Progenitor cell of endocrine pancreas (in vitro differentiated cells): ENCODE measurements at regions not wholly inside any gene's neighbourhood (a gene's known extent, or its start where the extent isn't known, plus 50 kb on each side); places are given as distances from the start of the nearest gene placed in this dataset.
"Not testable (repeated sequence)": the region's sequence is repeated elsewhere in the genome, so short reads cannot be mapped to it uniquely, and the experiment has no call there.

Source experiments
- DNase-seq: peaks from one replicate; pipeline ENCODE4 v3.0.0; 2021; ENCODE audit warnings: low spot score; ENCODE audit not compliant: unreplicated experiment
- H3K27ac Mint-ChIP-seq: 2 replicates; pipeline ENCODE4 v1.8.0; 2021; ENCODE audit warnings: mild to moderate bottlenecking, moderate library complexity, mixed read lengths
- H3K27me3 Mint-ChIP-seq: 2 replicates; pipeline ENCODE4 v1.8.0; 2021; ENCODE audit warnings: mixed read lengths
- H3K36me3 Mint-ChIP-seq: 2 replicates; pipeline ENCODE4 v1.8.0; 2022; ENCODE audit warnings: mixed read lengths; ENCODE audit not compliant: insufficient read depth
- H3K4me1 Mint-ChIP-seq: 2 replicates; pipeline ENCODE4 v1.8.0; 2021; ENCODE audit warnings: low read depth, mixed read lengths
- H3K4me3 Mint-ChIP-seq: 2 replicates; pipeline ENCODE4 v1.8.0; 2021; ENCODE audit warnings: low read depth, mild to moderate bottlenecking, moderate library complexity, mixed read lengths
- H3K9me3 Mint-ChIP-seq: 2 replicates; pipeline ENCODE4 v1.8.0; 2021; ENCODE audit warnings: low read depth, mixed read lengths
- TF ChIP-seq, protein P1 (sequence below): fragments of 200-600 bp; sonication (generic); IDR thresholded peaks from one replicate; pipeline ENCODE4 v1.5.0; 2021; ENCODE audit warnings: antibody characterized with exemption, mild to moderate bottlenecking; ENCODE audit not compliant: unreplicated experiment

DNA sequence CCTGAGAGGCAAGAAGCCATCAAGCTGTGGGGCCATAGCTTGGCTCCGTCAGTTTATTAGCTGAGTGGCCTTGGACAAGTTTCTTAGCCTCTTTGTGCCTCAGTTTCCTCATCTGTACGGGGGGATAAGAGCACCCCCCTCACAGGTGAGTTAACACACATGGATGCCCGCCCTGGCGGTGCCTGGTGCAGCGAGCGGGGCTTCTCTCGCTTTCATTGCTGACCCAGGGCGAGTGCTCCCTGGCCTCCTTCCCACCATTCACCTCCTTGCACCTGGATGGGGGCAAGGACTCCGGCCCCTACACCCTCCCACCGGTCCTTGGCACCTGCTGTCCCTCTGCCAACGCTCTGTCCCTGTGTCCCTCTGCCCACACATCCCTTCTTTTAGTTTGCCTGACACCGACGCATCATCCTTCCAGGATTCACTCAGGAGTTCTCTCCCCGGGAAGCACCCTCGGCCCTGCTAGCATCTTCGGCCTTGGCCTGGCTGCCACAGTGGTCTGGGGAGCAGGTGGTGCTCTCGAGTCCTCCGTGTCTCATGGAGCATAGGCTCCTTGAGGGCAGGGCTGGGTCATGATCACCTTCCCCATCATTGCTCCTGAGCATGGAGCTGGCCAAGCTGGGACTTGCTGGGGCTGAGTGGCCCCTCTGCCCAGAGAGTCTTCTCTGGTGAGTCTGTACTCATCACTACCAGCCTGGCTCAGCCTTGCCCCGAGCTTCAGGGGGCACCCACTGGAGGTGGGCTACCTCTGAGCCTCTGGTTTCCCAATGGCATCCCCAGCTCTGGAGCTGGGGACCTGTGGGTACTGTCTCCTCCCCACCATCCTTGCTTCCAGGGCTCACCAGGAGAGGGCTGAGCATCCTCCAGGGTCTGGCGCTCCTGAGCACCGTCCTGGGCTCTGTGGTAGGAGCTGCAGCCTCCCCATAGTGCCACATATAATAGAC lies 53.8 kb upstream of the SORCS2 start:
- Mint-ChIP-seq H3K9me3 (no peaks in the 10 kb centered on the region), H3K27me3 (peaks cover 4% of the 10 kb centered on the region), H3K36me3 (no peaks in the 10 kb centered on the region), H3K4me3 (no peak overlapping the region), H3K4me1 (peaks cover 3% of the 10 kb centered on the region), H3K27ac (no peak overlapping the region)
- TF ChIP-seq, protein P1, sequence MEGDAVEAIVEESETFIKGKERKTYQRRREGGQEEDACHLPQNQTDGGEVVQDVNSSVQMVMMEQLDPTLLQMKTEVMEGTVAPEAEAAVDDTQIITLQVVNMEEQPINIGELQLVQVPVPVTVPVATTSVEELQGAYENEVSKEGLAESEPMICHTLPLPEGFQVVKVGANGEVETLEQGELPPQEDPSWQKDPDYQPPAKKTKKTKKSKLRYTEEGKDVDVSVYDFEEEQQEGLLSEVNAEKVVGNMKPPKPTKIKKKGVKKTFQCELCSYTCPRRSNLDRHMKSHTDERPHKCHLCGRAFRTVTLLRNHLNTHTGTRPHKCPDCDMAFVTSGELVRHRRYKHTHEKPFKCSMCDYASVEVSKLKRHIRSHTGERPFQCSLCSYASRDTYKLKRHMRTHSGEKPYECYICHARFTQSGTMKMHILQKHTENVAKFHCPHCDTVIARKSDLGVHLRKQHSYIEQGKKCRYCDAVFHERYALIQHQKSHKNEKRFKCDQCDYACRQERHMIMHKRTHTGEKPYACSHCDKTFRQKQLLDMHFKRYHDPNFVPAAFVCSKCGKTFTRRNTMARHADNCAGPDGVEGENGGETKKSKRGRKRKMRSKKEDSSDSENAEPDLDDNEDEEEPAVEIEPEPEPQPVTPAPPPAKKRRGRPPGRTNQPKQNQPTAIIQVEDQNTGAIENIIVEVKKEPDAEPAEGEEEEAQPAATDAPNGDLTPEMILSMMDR: no peak
- no peak for DNase-seq

- no peaks in the 10 kb centered on the region for H3K36me3 Mint-ChIP-seq
- H3K9me3 Mint-ChIP-seq: peaks cover 5% of the 10 kb centered on the region
- no peak overlapping the region for H3K27ac Mint-ChIP-seq
- peaks cover 4% of the 10 kb centered on the region for H3K27me3 Mint-ChIP-seq
- TF ChIP-seq, protein P1: no peak
- peaks cover 3% of the 10 kb centered on the region for H3K4me1 Mint-ChIP-seq
- no peak overlapping the region for H3K4me3 Mint-ChIP-seq
- no peak for DNase-seq
Observed at GRCh38 chr4:7137326-7138200, 54.8 kb upstream of the SORCS2 start.

GRCh38 chr4:7136351-7136750 lies 56.0 kb upstream of the SORCS2 start:
- TF ChIP-seq, protein P1: no peak
- no peak overlapping the region for H3K4me3 Mint-ChIP-seq
- peaks cover 3% of the 10 kb centered on the region for H3K4me1 Mint-ChIP-seq
- H3K36me3 Mint-ChIP-seq: no peaks in the 10 kb centered on the region
- no peak for DNase-seq
- no peak overlapping the region for H3K27ac Mint-ChIP-seq
- peaks cover 5% of the 10 kb centered on the region for H3K9me3 Mint-ChIP-seq
- H3K27me3 Mint-ChIP-seq: peaks cover 4% of the 10 kb centered on the region

DNA sequence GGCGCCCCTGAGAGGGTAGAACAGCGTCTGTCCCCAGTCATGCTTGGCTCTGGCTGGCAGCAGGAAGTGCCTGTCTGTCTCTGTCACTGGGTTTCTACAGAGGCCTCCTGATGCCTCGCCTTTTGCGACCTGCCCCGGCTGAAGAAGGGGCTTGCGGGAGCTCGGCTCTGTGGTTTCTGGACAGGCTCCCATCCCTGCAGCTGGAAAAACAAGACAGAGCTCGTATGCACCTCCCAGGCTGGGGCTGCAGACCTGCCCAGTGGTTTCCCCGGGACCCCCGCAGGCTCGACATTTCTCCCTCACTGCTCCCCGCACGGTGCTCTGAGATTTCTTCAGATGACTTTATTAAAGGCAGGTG lies 57.0 kb upstream of the SORCS2 start:
- no peak for DNase-seq
- TF ChIP-seq, protein P1: no peak
- Mint-ChIP-seq H3K27me3 (peaks cover 4% of the 10 kb centered on the region), H3K9me3 (peaks cover 5% of the 10 kb centered on the region), H3K27ac (no peak overlapping the region), H3K4me3 (no peak overlapping the region), H3K36me3 (no peaks in the 10 kb centered on the region), H3K4me1 (peaks cover 3% of the 10 kb centered on the region)

GRCh38 chr4:7134737-7135388 lies 57.5 kb upstream of the SORCS2 start:
- Mint-ChIP-seq H3K9me3 (peaks cover 5% of the 10 kb centered on the region), H3K27ac (no peak overlapping the region), H3K4me3 (no peak overlapping the region), H3K4me1 (peaks cover 3% of the 10 kb centered on the region), H3K27me3 (peaks cover 4% of the 10 kb centered on the region), H3K36me3 (no peaks in the 10 kb centered on the region)
- TF ChIP-seq, protein P1: no peak
- DNase-seq: no peak

DNA sequence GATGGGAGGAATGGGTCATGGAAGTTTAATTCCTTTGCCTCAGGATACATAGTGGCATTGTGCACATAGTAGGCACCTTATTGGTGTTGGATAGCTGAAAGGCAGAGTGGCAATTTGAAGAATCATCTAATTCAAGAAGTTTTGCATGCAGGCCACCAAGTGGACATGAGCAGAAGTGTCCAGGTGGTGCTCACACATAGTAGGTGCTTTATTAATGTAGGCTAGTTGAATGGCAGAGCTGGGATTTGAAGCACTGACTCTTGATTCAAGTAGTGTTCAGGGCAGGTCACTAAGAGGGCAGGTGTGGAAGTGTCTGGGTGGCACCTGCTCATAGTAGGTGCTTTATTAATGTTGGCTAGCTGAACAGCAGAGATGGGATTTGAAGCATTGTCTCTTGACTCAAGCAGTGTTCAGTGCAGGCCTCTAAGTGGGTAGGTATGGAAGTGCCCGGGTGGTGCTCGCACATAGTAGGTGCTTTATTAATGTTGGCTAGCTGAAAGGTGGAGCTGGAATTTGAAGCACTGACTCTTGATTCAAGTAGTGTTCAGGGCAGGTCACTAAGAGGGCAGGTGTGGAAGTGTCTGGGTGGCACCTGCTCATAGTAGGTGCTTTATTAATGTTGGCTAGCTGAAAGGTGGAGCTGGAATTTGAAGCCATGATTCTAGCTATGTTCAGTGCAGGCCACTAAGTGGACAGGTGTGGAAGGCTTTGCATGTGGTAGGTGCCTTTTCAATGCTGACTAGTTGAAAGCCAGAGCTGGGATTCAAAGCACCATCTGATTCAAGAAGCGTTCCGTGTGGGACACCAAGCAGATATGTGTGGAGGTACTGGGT lies 58.3 kb upstream of the SORCS2 start:
- not testable (repeated sequence) for H3K27ac Mint-ChIP-seq, DNase-seq, H3K9me3 Mint-ChIP-seq, H3K4me3 Mint-ChIP-seq, H3K36me3 Mint-ChIP-seq, H3K4me1 Mint-ChIP-seq, H3K27me3 Mint-ChIP-seq
